Skeletal muscle tissue (tissue), 3 donors: ENCODE measurements at regions not wholly inside any gene's neighbourhood (a gene's known extent, or its start where the extent isn't known, plus 50 kb on each side); places are given as distances from the start of the nearest gene placed in this dataset.

Source experiments
- H3K27ac ChIP-seq: one replicate; pipeline ENCODE4 v1.7.0; 2013; ENCODE audit warnings: mild to moderate bottlenecking, low read depth, low read length, inconsistent platforms
- H3K27me3 ChIP-seq, 3 donors: one replicate each; pipeline ENCODE4 v1.7.0; 2013; ENCODE audit warnings: low read length in 3 of 3; ENCODE audit not compliant: control insufficient read depth in 3 of 3, insufficient read depth in 3 of 3
- H3K36me3 ChIP-seq, 3 donors: one replicate each; pipeline ENCODE4 v1.7.0; 2013; ENCODE audit warnings: low read length in 3 of 3; ENCODE audit not compliant: control insufficient read depth in 3 of 3, insufficient read depth in 3 of 3
- H3K4me1 ChIP-seq, 3 donors: one replicate each; pipeline ENCODE4 v1.7.0; 2013; ENCODE audit warnings: low read length in 3 of 3, mild to moderate bottlenecking in 3 of 3; ENCODE audit not compliant: control insufficient read depth in 3 of 3, insufficient read depth in 3 of 3
- H3K4me3 ChIP-seq, 3 donors: one replicate each; pipeline ENCODE4 v1.7.0; 2013; ENCODE audit warnings: low read length in 3 of 3
- H3K9ac ChIP-seq, 3 donors: one replicate each; pipeline ENCODE4 v1.7.0; 2013; ENCODE audit warnings: low read length in 3 of 3, mild to moderate bottlenecking in 3 of 3, moderate library complexity in 2 of 3, low read depth in 1 of 3
- H3K9me3 ChIP-seq, 3 donors: one replicate each; pipeline ENCODE4 v1.7.0; 2013; ENCODE audit warnings: low read length in 3 of 3; ENCODE audit not compliant: control insufficient read depth in 3 of 3
- donor health status: Osteomylitis.

GRCh38 chr5:174834081-174834480 lies 109.7 kb downstream of the MSX2 start:
- no peak overlapping the region for H3K4me3 ChIP-seq
- H3K4me1 ChIP-seq: no peaks in the 10 kb centered on the region
- no peak overlapping the region for H3K27ac ChIP-seq
- no peaks in the 10 kb centered on the region for H3K36me3 ChIP-seq
- H3K9me3 ChIP-seq: no peaks in the 10 kb centered on the region
- H3K9ac ChIP-seq: no peak overlapping the region
- H3K27me3 ChIP-seq: no peaks in the 10 kb centered on the region

GRCh38 chr5:174832811-174833210 lies 108.4 kb downstream of the MSX2 start:
- no peak overlapping the region for H3K27ac ChIP-seq
- no peak overlapping the region for H3K4me3 ChIP-seq
- H3K27me3 ChIP-seq: no peaks in the 10 kb centered on the region
- H3K9ac ChIP-seq: no peak overlapping the region
- H3K36me3 ChIP-seq: no peaks in the 10 kb centered on the region
- no peaks in the 10 kb centered on the region for H3K9me3 ChIP-seq
- no peaks in the 10 kb centered on the region for H3K4me1 ChIP-seq

GRCh38 chr5:174832025-174832424 lies 107.6 kb downstream of the MSX2 start:
- Histone ChIP-seq H3K9me3 (no peaks in the 10 kb centered on the region), H3K27ac (no peak overlapping the region), H3K9ac (no peak overlapping the region), H3K4me3 (no peak overlapping the region), H3K36me3 (no peaks in the 10 kb centered on the region), H3K27me3 (no peaks in the 10 kb centered on the region), H3K4me1 (no peaks in the 10 kb centered on the region)

GRCh38 chr5:174831031-174831660 lies 106.8 kb downstream of the MSX2 start:
- H3K9me3 ChIP-seq: no peaks in the 10 kb centered on the region
- no peaks in the 10 kb centered on the region for H3K4me1 ChIP-seq
- H3K4me3 ChIP-seq: no peak overlapping the region
- no peak overlapping the region for H3K9ac ChIP-seq
- no peaks in the 10 kb centered on the region for H3K36me3 ChIP-seq
- no peak overlapping the region for H3K27ac ChIP-seq
- H3K27me3 ChIP-seq: no peaks in the 10 kb centered on the region

GRCh38 chr5:174829511-174829864 lies 105.1 kb downstream of the MSX2 start:
- H3K27ac ChIP-seq: no peak overlapping the region
- H3K4me3 ChIP-seq: no peak overlapping the region
- no peaks in the 10 kb centered on the region for H3K4me1 ChIP-seq
- H3K27me3 ChIP-seq: no peaks in the 10 kb centered on the region
- H3K36me3 ChIP-seq: no peaks in the 10 kb centered on the region
- H3K9me3 ChIP-seq: no peaks in the 10 kb centered on the region
- no peak overlapping the region for H3K9ac ChIP-seq

- Histone ChIP-seq H3K27me3 (no peaks in the 10 kb centered on the region), H3K4me1 (no peaks in the 10 kb centered on the region), H3K27ac (no peak overlapping the region), H3K4me3 (no peak overlapping the region), H3K9me3 (no peaks in the 10 kb centered on the region), H3K9ac (no peak overlapping the region), H3K36me3 (no peaks in the 10 kb centered on the region)
Observed at GRCh38 chr5:174828804-174829510, 104.6 kb downstream of the MSX2 start.

GRCh38 chr5:174827558-174827957 lies 103.2 kb downstream of the MSX2 start:
- H3K9me3 ChIP-seq: peaks cover 0 to 3% (median 0%) of the 10 kb centered on the region in 3 donors
- H3K9ac ChIP-seq: no peak overlapping the region
- no peak overlapping the region for H3K27ac ChIP-seq
- no peaks in the 10 kb centered on the region for H3K4me1 ChIP-seq
- H3K27me3 ChIP-seq: no peaks in the 10 kb centered on the region
- no peaks in the 10 kb centered on the region for H3K36me3 ChIP-seq
- no peak overlapping the region for H3K4me3 ChIP-seq

GRCh38 chr5:174825587-174825986 lies 101.2 kb downstream of the MSX2 start:
- Histone ChIP-seq H3K36me3 (no peaks in the 10 kb centered on the region), H3K4me1 (no peaks in the 10 kb centered on the region), H3K27me3 (no peaks in the 10 kb centered on the region), H3K9me3 (peaks cover 0 to 8% (median 0%) of the 10 kb centered on the region in 3 donors), H3K27ac (no peak overlapping the region), H3K9ac (no peak overlapping the region), H3K4me3 (no peak overlapping the region)

GRCh38 chr5:174818430-174818829 lies 94.0 kb downstream of the MSX2 start:
- Histone ChIP-seq H3K9me3 (peaks cover 0 to 8% (median 0%) of the 10 kb centered on the region in 3 donors), H3K4me1 (no peaks in the 10 kb centered on the region)

GRCh38 chr5:174817610-174818009 lies 93.2 kb downstream of the MSX2 start:
- H3K27ac ChIP-seq: no peak overlapping the region
- no peaks in the 10 kb centered on the region for H3K27me3 ChIP-seq
- H3K9me3 ChIP-seq: peaks cover 0 to 6% (median 0%) of the 10 kb centered on the region in 3 donors
- no peak overlapping the region for H3K4me3 ChIP-seq
- H3K36me3 ChIP-seq: no peaks in the 10 kb centered on the region
- no peaks in the 10 kb centered on the region for H3K4me1 ChIP-seq
- no peak overlapping the region for H3K9ac ChIP-seq

More at GRCh38 chr5:174818430-174818829, 94.0 kb downstream of the MSX2 start:
- Histone ChIP-seq H3K36me3 (no peaks in the 10 kb centered on the region), H3K27ac (no peak overlapping the region), H3K27me3 (no peaks in the 10 kb centered on the region), H3K4me3 (no peak overlapping the region), H3K9ac (no peak overlapping the region)
